IPS-NIHi7 (cell line): ENCODE measurements at regions not wholly inside any gene's neighbourhood (a gene's known extent, or its start where the extent isn't known, plus 50 kb on each side); places are given as distances from the start of the nearest gene placed in this dataset.
"Not testable (repeated sequence)": the region's sequence is repeated elsewhere in the genome, so short reads cannot be mapped to it uniquely, and the experiment has no call there.

ENCODE experiments used
- DNase-seq: peaks from one replicate; pipeline ENCODE4 v3.0.0; 2012; ENCODE audit warnings: mixed read lengths; ENCODE audit errors: extremely low spot score

GRCh38 chr9:104980039-104980654 lies 52.2 kb upstream of the ABCA1 start:
- no peak for DNase-seq

DNA sequence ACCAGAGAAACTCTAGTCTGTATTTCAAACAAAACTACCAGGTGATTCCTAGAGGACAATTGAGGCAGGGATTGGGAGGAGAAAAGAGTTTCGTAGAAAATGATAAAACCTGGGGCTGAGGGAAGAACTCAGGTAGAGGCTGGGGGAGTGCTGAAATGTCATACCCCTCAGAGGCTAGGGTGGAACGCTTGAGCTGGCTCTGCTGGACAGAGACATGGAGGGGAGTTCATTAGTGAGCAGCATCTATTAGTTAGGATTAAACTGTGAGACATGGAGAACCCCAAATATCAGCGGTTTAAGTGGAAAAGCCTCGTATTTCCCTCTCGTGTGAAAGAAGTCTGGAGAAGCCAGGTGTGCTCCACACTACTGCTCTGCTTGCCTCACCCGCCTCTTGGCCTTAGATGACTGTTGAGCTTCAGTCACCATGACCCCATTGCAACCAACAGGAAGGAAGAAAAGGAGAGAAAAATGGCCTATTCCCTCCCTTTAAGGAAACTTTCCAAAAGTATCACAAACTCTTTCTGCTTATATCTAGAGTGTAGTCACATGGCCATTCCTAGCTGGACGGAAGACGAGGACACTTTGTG lies 53.7 kb upstream of the ABCA1 start:
- DNase-seq = no peak

- DNase-seq = no peak
Observed at GRCh38 chr9:104982543-104982942, 54.6 kb upstream of the ABCA1 start.

DNA sequence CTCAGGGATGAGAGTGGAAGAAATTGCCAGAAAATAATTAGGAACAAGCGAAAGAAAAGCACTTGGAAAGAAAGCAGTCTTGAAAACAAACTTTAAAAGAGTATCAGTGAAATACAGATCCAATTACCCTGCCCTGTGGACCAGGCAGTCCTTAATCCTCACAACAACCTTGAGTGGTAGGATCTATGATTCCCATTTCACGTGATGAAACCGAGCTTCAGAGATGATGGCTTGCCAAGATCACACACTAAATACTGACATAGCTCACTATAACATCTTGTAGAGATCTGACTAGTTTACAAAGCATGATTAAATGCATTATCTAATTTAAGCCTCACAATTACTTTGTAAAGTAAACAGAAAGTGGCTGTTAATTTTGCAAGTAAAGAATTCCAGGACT lies 55.5 kb upstream of the ABCA1 start:
- no peak for DNase-seq

- DNase-seq = no peak
Observed at GRCh38 chr9:104984121-104984520, 56.2 kb upstream of the ABCA1 start.

GRCh38 chr9:104984542-104984941 lies 56.6 kb upstream of the ABCA1 start:
- DNase-seq = no peak

DNA sequence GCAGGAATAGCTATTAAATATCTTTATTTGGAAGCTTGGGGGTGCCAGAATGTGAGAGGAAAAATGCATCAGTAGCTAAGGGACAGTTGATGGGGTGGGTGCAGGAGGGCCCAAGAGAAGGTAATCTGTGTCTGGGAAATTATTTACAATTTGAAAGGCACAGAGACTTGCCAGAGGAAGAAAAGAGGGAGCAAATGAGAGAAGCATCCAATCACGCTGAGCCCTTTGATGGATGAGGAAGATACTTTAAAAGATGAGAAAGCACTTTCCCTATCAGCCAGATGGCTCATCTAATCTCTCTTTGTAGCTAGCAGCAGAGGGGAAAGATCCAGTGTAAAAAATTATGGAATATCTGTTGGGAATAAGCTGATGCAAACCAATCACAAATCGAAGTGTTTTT lies 57.0 kb upstream of the ABCA1 start:
- no peak for DNase-seq

- DNase-seq = no peak
Observed at GRCh38 chr9:104986096-104986495, 58.1 kb upstream of the ABCA1 start.

- no peak for DNase-seq
Observed at GRCh38 chr9:104987743-104988142, 59.8 kb upstream of the ABCA1 start.

DNA sequence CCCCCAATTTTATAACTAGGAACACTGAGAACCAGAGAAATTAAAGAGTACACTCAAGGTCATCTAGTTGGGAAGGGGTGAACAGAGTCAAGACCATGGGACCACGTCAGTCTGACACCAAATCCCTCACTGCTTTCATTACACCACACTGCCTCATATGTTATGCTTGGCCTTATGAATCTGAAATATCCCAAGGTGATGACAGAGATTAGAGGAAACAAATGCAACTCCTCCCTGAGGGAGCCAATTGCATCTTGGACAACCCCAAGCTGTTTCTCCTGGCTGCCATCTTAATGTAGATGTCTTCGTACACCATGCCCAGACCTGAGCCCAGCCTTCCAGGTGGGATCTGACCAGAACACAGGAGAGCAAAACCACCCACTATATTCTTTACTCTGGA lies 60.6 kb upstream of the ABCA1 start:
- no peak for DNase-seq

GRCh38 chr9:104991144-104991953 lies 63.4 kb upstream of the ABCA1 start:
- peak; percentile 56 for DNase-seq

DNA sequence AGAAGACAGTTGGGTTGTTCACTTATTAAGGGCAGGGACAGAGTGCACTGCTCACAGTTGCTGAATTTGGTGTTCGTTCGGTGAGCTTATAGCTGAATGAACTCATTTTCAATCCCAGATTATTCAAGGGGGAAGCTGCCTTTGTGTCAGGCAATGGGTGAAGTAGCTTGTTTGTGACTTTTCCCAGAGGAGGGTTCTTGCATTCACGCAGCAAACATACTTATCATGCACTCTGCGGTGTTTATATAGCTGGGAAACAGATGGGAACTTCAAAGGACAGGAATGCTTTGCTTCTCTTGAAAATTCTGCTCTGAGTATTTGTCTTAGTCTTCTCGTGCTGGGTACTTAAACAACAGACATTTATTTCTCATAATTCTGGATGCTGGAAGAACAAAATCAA lies 64.7 kb upstream of the ABCA1 start:
- DNase-seq = no peak

DNA sequence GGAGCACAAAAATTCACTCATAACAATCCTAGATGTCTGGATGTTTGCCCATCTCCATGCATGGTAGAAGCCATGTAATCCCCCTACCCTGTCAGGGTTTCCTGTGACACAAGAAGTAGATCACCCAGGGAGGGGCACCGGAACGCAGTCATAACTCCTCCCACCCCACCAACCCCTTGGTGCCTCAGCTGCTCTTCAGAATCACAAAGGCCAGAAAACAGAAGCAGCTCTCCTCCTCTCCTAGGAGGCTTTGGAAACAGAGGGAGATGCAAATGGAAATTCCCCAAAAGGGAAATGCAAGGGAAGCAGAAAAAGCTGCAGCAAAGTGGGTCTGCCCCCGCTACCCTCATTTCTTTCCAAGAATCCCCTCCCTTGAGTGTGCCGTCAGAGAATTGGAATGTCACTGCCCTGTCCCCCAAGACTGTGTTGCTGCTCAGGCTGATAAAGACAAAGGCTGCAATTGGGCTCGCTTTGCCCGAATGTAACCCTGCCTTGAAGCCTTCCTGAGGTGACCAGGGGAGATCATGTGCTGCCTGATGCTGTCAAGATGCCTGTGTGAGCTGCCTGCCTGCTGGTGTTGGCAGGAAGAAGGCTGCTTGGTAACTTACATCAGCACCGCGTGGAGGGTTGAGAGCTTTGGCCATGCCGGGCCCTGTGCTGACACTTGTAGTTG lies 65.5 kb upstream of the ABCA1 start:
- peak; percentile 76 for DNase-seq

GRCh38 chr9:104997536-104997935 lies 69.6 kb upstream of the ABCA1 start:
- DNase-seq = no peak

DNA sequence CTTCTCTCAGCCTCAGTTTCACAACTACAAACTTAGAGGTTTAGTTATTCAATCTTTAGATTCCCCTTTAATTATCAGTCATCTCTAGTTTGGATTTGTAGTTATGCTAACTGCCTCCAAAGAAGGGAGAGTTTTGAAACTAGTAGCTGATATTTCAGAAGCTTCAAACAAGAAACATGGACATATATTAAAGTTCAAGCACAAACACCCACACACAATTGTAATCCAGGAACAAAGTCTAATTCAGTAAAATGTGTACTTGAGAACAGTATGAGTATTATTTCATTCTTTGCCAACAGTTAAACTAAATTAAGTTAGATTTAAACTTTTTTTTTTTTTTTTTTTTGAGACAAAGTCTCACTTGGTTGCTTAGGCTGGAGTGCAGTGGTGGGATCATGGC lies 71.2 kb upstream of the ABCA1 start:
- no peak for DNase-seq

DNA sequence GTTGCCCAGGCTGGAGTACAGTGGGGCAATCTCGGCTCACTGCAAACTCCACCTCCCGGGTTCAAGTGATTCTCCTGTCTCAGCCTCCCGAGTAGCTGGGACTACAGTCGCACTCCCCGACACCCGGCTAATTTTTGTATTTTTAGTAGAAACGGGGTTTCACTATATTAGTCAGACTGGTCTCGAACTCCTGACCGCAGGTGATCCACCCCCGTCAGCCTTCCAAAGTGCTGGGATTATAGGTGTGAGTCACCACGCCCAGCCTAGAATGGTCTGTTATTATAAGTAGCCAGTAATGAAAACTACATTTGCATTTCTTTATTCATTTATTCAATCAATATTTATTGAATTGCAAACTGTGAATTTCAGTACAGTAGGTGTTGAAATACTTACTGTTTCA lies 72.6 kb upstream of the ABCA1 start:
- DNase-seq = not testable (repeated sequence)

DNA sequence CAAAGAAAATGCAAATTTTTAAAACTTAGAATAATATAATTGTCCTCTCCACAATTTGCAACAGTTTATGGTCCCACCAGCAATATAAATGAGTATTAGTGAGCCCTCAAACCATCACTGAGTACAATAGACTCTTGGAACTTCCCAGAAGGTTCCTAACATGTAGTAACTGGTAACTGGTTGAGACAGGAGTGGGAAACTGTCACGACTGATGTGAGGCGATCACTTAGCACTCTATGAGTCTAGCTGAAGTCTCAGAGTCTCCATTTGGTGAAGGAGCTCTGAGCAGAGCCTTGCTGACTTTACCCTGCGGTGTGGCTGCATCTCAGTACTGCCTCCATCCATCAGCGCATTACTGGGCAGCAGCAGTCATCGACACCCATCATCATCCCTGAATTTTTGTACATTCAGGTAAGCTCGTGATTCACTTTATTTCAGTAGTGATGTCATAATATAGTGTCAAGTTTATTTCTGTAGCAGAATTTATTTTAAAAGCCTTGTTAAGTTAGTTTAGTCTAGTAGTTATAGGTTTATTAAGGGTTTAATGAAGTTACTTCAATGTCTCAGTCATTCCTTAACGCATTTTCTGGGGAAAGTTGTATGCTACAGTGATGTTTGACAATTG lies 76.6 kb upstream of the ABCA1 start:
- no peak for DNase-seq

- no peak for DNase-seq
Observed at GRCh38 chr9:105005186-105005585, 77.2 kb upstream of the ABCA1 start.

DNA sequence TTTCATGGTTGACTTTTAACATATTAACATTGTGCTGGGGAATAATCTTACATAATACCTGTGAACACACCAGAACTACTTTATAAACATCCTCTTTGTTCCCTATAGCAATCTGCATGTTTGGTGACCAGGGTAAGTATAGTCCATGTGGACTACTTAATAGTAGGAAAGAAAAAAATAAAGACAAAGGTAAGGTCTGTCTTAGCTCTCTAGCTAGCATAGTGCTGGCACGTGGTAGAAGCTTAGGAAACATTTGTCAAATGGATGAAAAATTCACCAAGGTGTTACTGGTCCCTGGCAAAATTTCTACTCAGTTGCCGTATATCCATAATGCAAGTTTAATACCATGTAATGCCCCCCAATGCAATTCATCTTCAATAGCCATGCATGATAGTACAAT lies 78.6 kb upstream of the ABCA1 start:
- no peak for DNase-seq

GRCh38 chr9:105007143-105007542 lies 79.2 kb upstream of the ABCA1 start:
- DNase-seq = no peak

- DNase-seq = not testable (repeated sequence)
Observed at GRCh38 chr9:105010089-105010488, 82.1 kb upstream of the ABCA1 start.

DNA sequence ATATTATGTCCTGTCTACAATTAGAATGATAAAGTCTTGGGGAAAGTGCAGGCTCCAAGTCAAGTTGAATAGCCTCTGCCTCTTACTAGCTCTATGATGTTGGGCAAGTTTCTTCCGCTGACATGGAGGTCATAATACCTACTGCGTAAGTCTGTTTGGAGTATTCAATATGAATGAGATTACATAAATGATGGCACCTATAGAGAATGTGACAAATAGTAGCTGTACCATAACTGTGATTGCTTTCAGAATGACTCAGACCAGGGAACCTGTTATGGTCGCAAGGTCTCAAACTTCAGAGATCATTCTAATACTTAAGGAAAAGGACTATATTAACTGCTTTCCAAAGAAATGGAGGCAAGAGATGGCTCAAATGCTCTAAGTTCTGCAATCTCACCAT lies 94.0 kb upstream of the ABCA1 start:
- DNase-seq = no peak
